Smooth muscle cell (in vitro differentiated cells): ENCODE measurements at regions not wholly inside any gene's neighbourhood (a gene's known extent, or its start where the extent isn't known, plus 50 kb on each side); places are given as distances from the start of the nearest gene placed in this dataset.

Experiments used
- DNase-seq: peaks from one replicate; lab custom pipeline; 2025; ENCODE audit not compliant: unreplicated experiment; lab: John Stamatoyannopoulos, UW
- H2AFZ ChIP-seq: fragments of 200-600 bp; sonication (generic); 2 replicates; pipeline ENCODE4 v1.6.0; 2016; ENCODE audit warnings: antibody characterized with exemption, low read depth, mild to moderate bottlenecking
- H3F3A ChIP-seq: fragments of 200-600 bp; sonication (generic); 2 replicates; pipeline ENCODE4 v1.6.0; 2017; ENCODE audit warnings: antibody characterized with exemption, low read depth
- H3K27ac ChIP-seq: fragments of 200-600 bp; sonication (generic); 2 replicates; pipeline ENCODE4 v1.5.1; 2016; ENCODE audit warnings: low read depth, mild to moderate bottlenecking
- H3K27me3 ChIP-seq: fragments of 200-600 bp; sonication (generic); 2 replicates; pipeline ENCODE4 v1.6.1; 2016; ENCODE audit warnings: low read depth, mild to moderate bottlenecking
- H3K36me3 ChIP-seq: fragments of 200-600 bp; sonication (generic); 2 replicates; pipeline ENCODE4 v1.5.1; 2016; ENCODE audit warnings: low read depth
- H3K4me1 ChIP-seq: fragments of 200-600 bp; sonication (generic); 2 replicates; pipeline ENCODE4 v1.5.1; 2016; ENCODE audit warnings: low read depth
- H3K4me2 ChIP-seq: fragments of 200-600 bp; sonication (generic); 2 replicates; pipeline ENCODE4 v1.6.0; 2016; ENCODE audit warnings: mild to moderate bottlenecking
- H3K4me3 ChIP-seq: fragments of 200-600 bp; sonication (generic); 2 replicates; pipeline ENCODE4 v1.5.1; 2016; ENCODE audit warnings: mild to moderate bottlenecking
- H3K79me2 ChIP-seq: fragments of 200-600 bp; sonication (generic); 2 replicates; pipeline ENCODE4 v1.6.0; 2016; ENCODE audit warnings: low read depth, mild to moderate bottlenecking
- H3K9ac ChIP-seq: fragments of 200-600 bp; sonication (generic); 2 replicates; pipeline ENCODE4 v1.6.0; 2016; ENCODE audit warnings: low read depth
- H3K9me3 ChIP-seq: fragments of 200-600 bp; sonication (generic); replicated peaks from 2 replicates; pipeline ENCODE4 v1.5.1; 2016; ENCODE audit warnings: low read depth
- H4K20me1 ChIP-seq: fragments of 200-600 bp; sonication (generic); 2 replicates; pipeline ENCODE4 v1.6.0; 2016; ENCODE audit warnings: low read depth
- WGBS: methylation state at CpG from one replicate; pipeline ENCODE4 v1.1.7; 2016; ENCODE audit warnings: low lambda C conversion rate; 5-methylcytosine and 5-hydroxymethylcytosine counted together
- TF ChIP-seq, protein P1 (sequence below): fragments of 200-600 bp; sonication (generic); IDR thresholded peaks from 2 replicates; pipeline ENCODE4 v1.5.1; 2017; ENCODE audit warnings: borderline replicate concordance, mild to moderate bottlenecking, antibody characterized with exemption; ENCODE audit not compliant: insufficient read depth, poor library complexity, severe bottlenecking

DNA sequence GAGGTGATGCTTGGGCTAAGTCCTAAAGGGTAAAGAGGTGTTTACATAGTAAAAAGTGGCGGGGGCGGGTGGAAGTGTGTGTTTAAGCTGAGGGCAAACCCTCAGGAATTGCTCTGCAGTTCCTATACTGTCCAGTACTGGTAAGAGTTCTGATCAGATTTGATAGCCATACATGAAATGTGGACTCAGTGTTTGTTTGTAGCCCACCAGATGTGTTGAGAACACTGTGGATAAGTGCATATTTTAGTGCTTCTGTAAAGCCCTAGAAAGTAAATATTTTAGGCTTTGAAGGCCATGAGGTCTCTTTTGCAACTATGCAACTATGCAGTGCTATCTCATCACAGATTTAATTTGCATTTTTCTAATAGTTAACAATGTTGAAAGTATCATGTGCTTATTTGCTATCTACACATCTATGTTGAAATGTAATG is 80.7 kb upstream of the EOLA2 start:
- Histone ChIP-seq H2AFZ (no peak overlapping the region), H3K27ac (no peak overlapping the region), H3K4me1 (no peaks in the 10 kb centered on the region), H3K36me3 (no peaks in the 10 kb centered on the region), H3K4me3 (no peak overlapping the region), H4K20me1 (no peaks in the 10 kb centered on the region), H3K9ac (no peak overlapping the region), H3F3A (no peaks in the 10 kb centered on the region), H3K4me2 (no peak overlapping the region), H3K27me3 (no peaks in the 10 kb centered on the region), H3K9me3 (no peaks in the 10 kb centered on the region), H3K79me2 (no peaks in the 10 kb centered on the region)
- DNase-seq = no peak
- WGBS = 63% methylated on average over 2 of the region's 2 CpGs
- TF ChIP-seq, protein P1, sequence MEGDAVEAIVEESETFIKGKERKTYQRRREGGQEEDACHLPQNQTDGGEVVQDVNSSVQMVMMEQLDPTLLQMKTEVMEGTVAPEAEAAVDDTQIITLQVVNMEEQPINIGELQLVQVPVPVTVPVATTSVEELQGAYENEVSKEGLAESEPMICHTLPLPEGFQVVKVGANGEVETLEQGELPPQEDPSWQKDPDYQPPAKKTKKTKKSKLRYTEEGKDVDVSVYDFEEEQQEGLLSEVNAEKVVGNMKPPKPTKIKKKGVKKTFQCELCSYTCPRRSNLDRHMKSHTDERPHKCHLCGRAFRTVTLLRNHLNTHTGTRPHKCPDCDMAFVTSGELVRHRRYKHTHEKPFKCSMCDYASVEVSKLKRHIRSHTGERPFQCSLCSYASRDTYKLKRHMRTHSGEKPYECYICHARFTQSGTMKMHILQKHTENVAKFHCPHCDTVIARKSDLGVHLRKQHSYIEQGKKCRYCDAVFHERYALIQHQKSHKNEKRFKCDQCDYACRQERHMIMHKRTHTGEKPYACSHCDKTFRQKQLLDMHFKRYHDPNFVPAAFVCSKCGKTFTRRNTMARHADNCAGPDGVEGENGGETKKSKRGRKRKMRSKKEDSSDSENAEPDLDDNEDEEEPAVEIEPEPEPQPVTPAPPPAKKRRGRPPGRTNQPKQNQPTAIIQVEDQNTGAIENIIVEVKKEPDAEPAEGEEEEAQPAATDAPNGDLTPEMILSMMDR = no peak

DNA sequence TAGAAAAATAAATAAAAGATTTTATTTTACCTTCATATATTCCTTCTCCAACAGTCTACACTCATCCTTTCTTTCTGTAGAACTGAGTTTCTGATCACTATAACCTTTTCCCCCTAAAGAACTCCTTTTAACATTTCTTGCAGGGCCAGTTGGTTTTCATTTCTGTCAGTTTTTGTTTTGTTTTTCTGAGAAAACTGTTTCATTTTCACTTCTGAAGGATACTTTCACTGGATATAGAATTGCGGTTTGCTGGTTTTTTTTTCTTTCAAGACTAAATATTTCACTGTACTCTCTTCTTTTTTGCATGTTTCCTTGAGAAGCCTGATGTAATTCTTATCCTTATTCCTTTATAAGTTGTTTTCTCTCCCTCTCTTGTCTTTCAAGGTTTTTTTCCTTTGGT is 90.4 kb upstream of the EOLA2 start:
- DNase-seq = no peak
- Histone ChIP-seq H3K9ac (no peak overlapping the region), H3K27ac (no peak overlapping the region), H3K79me2 (no peaks in the 10 kb centered on the region), H3K4me2 (no peak overlapping the region), H3K27me3 (no peaks in the 10 kb centered on the region), H3K4me3 (no peak overlapping the region), H3K36me3 (no peaks in the 10 kb centered on the region), H4K20me1 (no peaks in the 10 kb centered on the region), H3K4me1 (no peaks in the 10 kb centered on the region), H2AFZ (no peak overlapping the region), H3F3A (no peaks in the 10 kb centered on the region), H3K9me3 (no peaks in the 10 kb centered on the region)
- WGBS = 82% methylated on average over 1 of the region's 1 CpG
- TF ChIP-seq, protein P1 = no peak

DNA sequence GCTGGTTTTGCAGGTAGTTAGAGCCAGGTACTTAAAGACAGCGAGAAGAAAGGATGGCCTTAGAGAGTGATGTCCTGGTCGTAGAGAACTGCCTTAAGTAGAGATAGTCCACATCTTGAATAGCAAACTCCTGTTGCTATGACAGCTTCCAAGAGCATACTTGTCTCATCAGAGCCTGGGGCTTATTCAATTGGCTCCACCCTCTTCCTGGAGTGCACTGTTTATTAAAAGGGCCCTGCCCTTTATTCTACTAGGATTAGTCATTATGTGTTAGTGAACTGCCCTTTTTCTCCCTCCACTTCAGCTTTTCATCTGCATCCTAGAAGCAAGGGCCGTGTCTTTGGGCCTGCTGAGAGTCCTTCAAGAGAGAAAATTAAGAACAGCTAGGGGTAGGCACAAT is 94.5 kb upstream of the EOLA2 start:
- H2AFZ ChIP-seq = no peak overlapping the region
- no peaks in the 10 kb centered on the region for H4K20me1 ChIP-seq
- no peak overlapping the region for H3K4me2 ChIP-seq
- no peak for DNase-seq
- 39% methylated on average over 3 of the region's 3 CpGs for WGBS
- peaks cover 8% of the 10 kb centered on the region for H3K9me3 ChIP-seq
- H3K36me3 ChIP-seq = no peaks in the 10 kb centered on the region
- no peak overlapping the region for H3K9ac ChIP-seq
- H3K27me3 ChIP-seq = no peaks in the 10 kb centered on the region
- TF ChIP-seq, protein P1 = no peak
- H3F3A ChIP-seq = no peaks in the 10 kb centered on the region
- H3K4me1 ChIP-seq = no peaks in the 10 kb centered on the region
- H3K79me2 ChIP-seq = no peaks in the 10 kb centered on the region
- no peak overlapping the region for H3K27ac ChIP-seq
- H3K4me3 ChIP-seq = no peak overlapping the region

DNA sequence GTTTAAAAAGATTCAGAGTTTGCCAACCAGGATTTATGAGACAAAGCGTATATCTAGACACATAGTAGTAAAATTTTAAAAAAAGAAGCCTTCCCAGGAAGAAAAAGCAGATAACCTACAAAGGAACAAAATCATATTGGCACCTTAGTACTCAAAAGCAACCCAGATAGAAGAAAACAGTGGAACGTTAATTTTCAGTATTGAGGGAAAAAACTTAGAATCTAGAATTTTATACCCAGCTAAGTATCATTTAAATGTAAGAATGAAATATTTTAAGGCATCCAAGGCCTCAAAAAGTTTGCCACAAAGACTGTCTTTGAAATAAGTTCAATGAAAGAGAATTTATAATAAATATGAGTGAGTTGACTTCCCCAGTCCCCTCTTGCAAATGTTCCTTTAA is 96.5 kb upstream of the EOLA2 start:
- Histone ChIP-seq H3K4me3 (no peak overlapping the region), H3K79me2 (no peaks in the 10 kb centered on the region), H3K9me3 (peaks cover 8% of the 10 kb centered on the region), H3K9ac (no peak overlapping the region), H3K36me3 (no peaks in the 10 kb centered on the region), H3F3A (no peaks in the 10 kb centered on the region), H4K20me1 (no peaks in the 10 kb centered on the region), H3K27me3 (no peaks in the 10 kb centered on the region), H2AFZ (no peak overlapping the region), H3K4me2 (no peak overlapping the region), H3K27ac (no peak overlapping the region), H3K4me1 (peaks cover 3% of the 10 kb centered on the region)
- 77% methylated on average over 2 of the region's 2 CpGs for WGBS
- DNase-seq = no peak
- TF ChIP-seq, protein P1 = no peak
